Brain microvascular endothelial cell (primary cell): ENCODE measurements at regions not wholly inside any gene's neighbourhood (a gene's known extent, or its start where the extent isn't known, plus 50 kb on each side); places are given as distances from the start of the nearest gene placed in this dataset.
A peak's percentile ranks its signal among the peaks of the same experiment; 100 is the strongest.

ENCODE experiments used
- DNase-seq: peaks from one replicate; pipeline ENCODE4 v3.0.0-alpha.2; 2020
- H3K27ac ChIP-seq: fragments of 250-450 bp; sonication (Bioruptor Pico); 2 replicates; pipeline ENCODE4 v1.5.1; 2020; ENCODE audit warnings: mild to moderate bottlenecking, moderate library complexity
- H3K27me3 ChIP-seq: fragments of 250-450 bp; sonication (Bioruptor Pico); replicated peaks from 2 replicates; pipeline ENCODE4 v1.5.1; 2020; ENCODE audit warnings: mild to moderate bottlenecking
- H3K36me3 ChIP-seq: fragments of 250-450 bp; sonication (Bioruptor Pico); replicated peaks from 2 replicates; pipeline ENCODE4 v1.5.1; 2020; ENCODE audit warnings: mild to moderate bottlenecking
- H3K4me3 ChIP-seq: 2 replicates; pipeline ENCODE4 v1.5.1; 2011; ENCODE audit warnings: low read depth, mild to moderate bottlenecking, control low read depth, low read length, moderate library complexity
- in situ Hi-C: cut with HindIII; loops from 2 replicates; pipeline ENCODE4 v1.10.0; 2017; ENCODE audit warnings: low sequenced_read_pairs, low pct_ligation_motif_present
- TF ChIP-seq, protein P1 (sequence below): IDR thresholded peaks from 2 replicates; pipeline ENCODE4 v1.5.1; 2011; ENCODE audit warnings: low read depth, mild to moderate bottlenecking, moderate library complexity, low read length, control low read depth, inconsistent platforms; ENCODE audit errors: missing control alignments

DNA sequence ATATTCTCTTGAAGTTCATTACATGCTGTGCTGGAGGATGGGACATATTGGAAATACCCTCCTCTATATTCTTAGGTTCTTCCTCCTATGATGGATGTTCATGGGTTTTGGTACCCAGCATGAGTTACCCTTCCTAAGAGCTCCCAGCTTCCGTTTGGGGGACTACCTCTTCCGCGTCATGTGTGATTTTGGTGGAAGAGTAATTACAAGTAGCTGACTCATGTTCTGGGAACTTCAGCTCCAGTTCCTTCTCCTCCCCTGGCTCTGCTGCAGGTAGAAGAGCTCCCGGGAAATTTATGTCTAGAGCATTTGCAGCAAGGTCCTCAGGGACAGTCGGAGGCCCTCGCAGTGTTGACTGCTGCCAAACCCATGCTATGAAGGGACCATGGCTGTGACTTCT lies 208.8 kb upstream of the IL12A start:
- in situ Hi-C loops, result loop anchor here (25.0 kb wide), 1 partner anchor 168 kb away; no protein-coding TSS in a partner anchor
- Histone ChIP-seq H3K36me3 (no peaks in the 10 kb centered on the region), H3K4me3 (no peak overlapping the region), H3K27me3 (no peaks in the 10 kb centered on the region), H3K27ac (no peak overlapping the region)
- TF ChIP-seq, protein P1, sequence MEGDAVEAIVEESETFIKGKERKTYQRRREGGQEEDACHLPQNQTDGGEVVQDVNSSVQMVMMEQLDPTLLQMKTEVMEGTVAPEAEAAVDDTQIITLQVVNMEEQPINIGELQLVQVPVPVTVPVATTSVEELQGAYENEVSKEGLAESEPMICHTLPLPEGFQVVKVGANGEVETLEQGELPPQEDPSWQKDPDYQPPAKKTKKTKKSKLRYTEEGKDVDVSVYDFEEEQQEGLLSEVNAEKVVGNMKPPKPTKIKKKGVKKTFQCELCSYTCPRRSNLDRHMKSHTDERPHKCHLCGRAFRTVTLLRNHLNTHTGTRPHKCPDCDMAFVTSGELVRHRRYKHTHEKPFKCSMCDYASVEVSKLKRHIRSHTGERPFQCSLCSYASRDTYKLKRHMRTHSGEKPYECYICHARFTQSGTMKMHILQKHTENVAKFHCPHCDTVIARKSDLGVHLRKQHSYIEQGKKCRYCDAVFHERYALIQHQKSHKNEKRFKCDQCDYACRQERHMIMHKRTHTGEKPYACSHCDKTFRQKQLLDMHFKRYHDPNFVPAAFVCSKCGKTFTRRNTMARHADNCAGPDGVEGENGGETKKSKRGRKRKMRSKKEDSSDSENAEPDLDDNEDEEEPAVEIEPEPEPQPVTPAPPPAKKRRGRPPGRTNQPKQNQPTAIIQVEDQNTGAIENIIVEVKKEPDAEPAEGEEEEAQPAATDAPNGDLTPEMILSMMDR, result no peak
- no peak for DNase-seq

- Histone ChIP-seq H3K27ac (no peak overlapping the region), H3K27me3 (no peaks in the 10 kb centered on the region), H3K36me3 (no peaks in the 10 kb centered on the region), H3K4me3 (no peak overlapping the region)
- in situ Hi-C loops, result loop anchor here (25.0 kb wide), 1 partner anchor 170 kb away; no protein-coding TSS in a partner anchor
- TF ChIP-seq, protein P1, result no peak
- no peak for DNase-seq
Measured at GRCh38 chr3:159781867-159782266, 206.8 kb upstream of the IL12A start.

DNA sequence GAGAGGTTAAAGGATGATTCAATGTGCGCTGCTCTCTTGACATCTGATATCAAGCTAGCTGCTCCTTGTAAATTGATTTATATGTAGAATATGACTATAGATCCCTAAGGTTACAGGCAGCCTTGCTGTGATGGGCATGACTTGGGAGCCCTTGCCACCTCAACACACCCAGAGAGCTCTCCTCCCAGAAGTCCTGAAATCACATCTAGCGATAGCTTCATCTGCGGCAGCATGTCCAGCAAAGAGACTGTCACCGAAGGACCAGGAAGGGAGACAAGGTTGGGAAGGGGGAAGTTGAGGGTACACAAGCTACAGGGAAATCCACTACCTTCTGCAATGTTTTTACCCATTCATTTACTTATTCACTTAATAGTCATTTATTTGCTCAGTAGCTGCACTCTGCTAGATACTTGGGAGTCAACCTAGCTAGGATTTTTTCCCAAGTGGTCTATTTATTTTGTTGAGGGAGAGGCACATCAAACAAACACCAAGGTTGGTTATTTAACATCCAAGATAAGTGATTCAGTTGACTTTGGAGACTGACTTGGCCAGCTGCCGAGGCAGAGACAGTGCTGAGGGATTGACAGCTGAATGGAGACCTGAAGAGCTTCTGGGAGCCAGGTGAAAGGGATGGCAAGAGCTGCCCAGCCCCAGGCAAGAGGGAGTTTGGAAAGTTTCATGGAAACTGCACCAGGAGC lies 205.8 kb upstream of the IL12A start:
- DNase-seq, result no peak
- TF ChIP-seq, protein P1, result no peak
- in situ Hi-C loops, result loop anchor here (25.0 kb wide), 1 partner anchor 171 kb away; no protein-coding TSS in a partner anchor
- Histone ChIP-seq H3K4me3 (no peak overlapping the region), H3K36me3 (no peaks in the 10 kb centered on the region), H3K27me3 (no peaks in the 10 kb centered on the region), H3K27ac (no peak overlapping the region)

- no peaks in the 10 kb centered on the region for H3K36me3 ChIP-seq
- TF ChIP-seq, protein P1, result no peak
- in situ Hi-C loops, result loop anchor here (25.0 kb wide), 1 partner anchor 172 kb away; no protein-coding TSS in a partner anchor
- DNase-seq, result no peak
- no peaks in the 10 kb centered on the region for H3K27me3 ChIP-seq
- peak overlapping the region; percentile 49 for H3K27ac ChIP-seq
- H3K4me3 ChIP-seq, result no peak overlapping the region
Measured at GRCh38 chr3:159783780-159784742, 204.6 kb upstream of the IL12A start.

DNA sequence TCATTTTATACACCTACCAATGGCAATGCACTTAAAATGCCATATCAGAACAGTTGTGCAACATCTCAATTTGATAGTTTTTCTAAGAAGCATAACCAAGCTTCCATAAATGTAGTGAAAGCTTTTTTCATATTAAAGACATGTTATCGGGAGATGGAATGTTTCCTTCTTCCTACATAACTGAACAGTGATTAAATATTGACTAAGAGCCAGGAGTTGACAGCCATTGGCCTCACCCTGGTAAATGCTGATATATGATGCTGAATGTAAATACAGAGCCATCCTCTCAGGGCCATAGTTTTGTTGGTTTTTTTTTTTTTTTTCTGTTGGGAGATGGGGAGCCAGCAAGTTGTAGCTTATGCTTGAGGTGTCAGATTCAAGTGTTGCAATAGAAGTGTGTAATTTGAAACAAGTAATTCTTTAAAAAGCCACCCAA lies 203.3 kb upstream of the IL12A start:
- Histone ChIP-seq H3K27me3 (no peaks in the 10 kb centered on the region), H3K4me3 (no peak overlapping the region), H3K36me3 (no peaks in the 10 kb centered on the region), H3K27ac (peak overlapping the region; percentile 49)
- in situ Hi-C loops, result loop anchor here (25.0 kb wide), 1 partner anchor 173 kb away; no protein-coding TSS in a partner anchor
- peak; percentile 56 for DNase-seq
- TF ChIP-seq, protein P1, result no peak
